G401.6 (cell line): ENCODE measurements at regions not wholly inside any gene's neighbourhood (a gene's known extent, or its start where the extent isn't known, plus 50 kb on each side); places are given as distances from the start of the nearest gene placed in this dataset.
"Not testable (repeated sequence)": the region's sequence is repeated elsewhere in the genome, so short reads cannot be mapped to it uniquely, and the experiment has no call there.

Experiments used
- FAIRE-seq: peaks from 2 replicates; lab custom pipeline; 2012; peaks lifted over from hg19 to GRCh38; lab: Jason Lieb, UNC

DNA sequence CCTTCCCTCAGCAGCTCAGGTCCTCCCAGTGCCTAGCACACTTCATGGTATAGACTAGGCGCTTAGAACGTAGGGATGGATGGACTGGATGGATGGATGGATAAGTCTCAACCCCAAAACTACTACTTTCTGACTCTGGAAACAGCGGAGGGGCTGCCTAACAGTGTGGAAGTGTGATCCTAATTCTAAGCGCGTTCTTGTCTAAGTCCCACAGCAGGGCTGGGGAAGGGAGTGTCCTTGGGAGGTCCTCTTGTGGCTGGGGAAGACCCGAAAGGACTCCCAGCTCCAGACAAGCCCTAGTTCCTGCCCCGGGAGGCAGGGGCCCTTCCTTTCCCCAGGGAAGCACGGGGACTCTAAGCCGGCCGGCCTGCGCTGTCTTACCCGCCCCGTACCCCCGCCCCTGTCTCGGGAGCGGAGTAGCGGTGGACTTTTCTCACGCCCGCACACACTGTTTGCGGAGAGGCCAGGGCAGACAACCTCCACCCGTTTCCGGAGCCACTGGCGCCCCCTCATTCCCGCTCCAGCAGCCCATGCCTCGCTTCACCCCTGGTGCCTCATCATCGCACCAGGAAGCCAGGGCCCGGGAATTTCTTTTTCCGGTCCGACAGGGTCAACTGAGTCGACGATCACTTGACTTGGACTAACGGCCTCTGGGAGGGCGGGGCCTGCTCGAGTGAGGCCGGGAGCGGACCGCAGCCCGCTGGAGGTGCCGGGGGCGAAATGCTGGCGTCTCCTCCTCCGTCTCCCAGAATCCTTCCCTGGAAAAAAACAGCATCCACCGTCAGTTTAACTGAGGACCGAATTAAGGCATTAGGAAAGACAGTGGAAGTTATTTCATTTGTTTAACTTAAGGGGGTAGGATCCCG lies 133.3 kb downstream of the TBC1D2B start:
- peak; percentile 64 for FAIRE-seq

DNA sequence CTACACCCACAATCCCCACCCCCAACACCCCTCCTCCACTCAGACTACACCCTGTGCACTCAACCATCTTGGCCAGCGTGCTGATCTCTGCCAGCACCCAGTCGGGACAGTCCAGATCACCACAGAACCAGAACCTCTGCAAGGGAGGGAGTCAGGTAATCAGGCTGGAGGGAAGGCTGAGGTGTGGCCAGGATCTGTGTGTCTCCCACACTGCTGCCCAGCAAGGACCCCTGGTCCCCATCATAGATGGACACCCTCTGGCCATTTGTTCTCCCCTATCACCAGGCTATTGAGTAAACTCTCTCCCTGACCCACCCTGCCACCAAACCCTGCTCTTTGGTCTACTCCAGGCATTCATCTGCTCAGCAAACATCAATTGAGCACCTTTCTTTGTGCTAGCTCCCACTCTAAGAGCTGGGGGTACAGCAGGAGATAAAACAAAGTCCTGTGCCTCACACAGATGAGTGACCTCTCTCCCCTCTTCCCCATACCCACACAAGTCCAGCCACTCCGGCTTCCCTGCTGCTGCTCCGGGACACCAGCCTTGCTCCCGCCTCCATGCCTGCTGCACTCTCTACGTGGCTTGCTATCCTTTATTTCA lies 134.8 kb downstream of the TBC1D2B start:
- no peak for FAIRE-seq

DNA sequence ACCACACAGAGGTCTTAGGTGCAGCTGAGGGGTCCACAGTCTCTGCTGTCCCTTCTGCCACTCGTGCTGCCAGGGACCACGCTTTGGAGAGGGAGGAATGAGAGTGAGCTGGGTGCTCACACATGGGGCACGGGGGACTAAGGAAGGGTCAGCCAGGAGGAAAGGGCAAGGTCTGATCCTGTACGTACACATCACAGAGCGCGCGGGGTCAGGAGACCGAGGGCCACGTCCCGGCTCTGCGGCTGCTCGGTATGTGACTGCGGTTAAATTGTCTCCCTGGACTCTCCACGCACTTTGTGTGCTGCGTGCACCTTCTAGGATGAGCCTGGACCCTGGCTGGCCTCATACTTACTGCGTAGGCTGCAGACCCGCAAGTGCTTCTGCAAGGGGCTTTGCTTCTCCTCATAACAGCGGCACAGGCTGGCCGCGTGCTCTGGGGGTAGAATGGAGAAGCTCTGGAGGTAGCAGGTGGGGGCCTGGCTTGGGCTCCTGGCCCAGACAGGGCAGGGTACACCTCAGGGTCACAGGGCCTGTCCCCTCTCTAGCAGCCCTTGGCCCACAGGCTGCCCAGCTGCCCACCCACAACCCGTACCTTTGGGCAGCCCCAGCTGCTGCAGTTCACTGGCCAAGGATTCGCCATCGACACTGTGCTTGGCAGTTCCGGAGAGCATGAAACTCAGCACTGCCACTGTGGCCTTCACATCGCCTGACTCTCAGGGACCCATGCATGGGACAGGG lies 136.3 kb downstream of the TBC1D2B start:
- not testable (repeated sequence) for FAIRE-seq

DNA sequence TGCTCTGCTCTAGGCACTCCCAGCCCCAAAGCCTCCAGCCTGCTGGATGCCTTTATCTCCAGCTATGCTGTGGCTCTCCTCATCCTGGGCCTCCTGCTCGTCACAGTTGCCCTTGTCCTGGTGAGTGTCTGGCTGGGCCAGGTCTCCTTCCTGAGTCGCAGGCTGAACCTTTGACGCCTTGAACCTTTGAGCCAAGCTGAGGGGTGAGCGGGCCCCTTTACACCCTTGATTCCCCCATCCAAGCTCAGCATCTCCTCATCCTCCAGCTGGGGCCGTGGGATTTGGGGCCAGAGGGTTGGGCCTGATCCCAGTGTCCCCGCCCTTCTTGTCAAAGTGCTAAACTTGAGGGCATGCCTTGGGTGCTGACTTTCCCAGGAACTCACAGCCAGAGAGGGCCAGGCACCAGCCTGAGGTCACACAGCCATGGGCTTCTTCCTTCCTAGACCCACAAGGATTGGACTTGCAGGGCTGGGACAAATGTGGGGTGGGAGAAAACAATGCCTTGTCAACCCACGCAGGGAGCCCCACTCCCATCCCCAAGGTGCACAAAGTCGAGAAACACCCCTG lies 137.0 kb downstream of the TBC1D2B start:
- FAIRE-seq: no peak

DNA sequence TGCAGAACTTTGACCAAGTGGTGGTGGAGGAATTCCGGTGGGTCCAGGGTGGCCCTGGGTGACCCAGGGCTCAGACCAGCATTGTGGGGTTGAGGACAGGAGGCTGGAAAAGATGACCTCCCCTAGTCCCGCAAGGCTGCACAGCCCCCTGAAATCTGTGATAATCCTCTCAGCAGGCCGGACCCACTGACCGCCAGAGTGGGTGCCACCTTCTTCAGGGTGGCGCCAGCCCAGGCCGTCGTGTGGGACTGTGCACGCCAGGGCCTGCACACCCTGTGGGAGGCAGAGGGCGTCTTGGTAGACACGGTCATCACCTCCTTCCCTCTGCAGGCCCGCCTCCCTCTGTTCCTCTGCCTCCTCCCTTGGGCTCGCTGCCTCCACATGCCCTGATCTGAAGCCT lies 137.7 kb downstream of the TBC1D2B start:
- FAIRE-seq: no peak

DNA sequence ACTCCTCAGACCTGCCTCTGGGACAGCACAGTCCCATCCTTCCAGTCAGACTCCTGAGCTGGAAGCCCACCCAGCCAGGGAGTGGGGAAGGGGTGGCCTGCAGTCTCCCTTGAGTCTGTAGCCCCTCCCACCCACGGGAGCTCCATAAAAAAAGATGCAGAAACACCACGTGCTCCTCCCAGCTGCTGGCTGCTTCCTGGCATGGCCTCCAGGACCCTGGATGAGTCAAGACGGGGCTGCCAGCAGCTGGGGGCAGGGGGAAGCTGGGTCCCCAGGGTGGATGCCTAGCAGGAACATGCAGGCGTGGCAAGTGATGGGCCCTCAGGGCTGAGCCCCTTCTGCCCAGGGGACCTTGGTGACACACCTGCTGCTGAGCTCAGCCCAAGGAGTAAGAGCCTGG lies 138.5 kb downstream of the TBC1D2B start:
- FAIRE-seq: not testable (repeated sequence)

DNA sequence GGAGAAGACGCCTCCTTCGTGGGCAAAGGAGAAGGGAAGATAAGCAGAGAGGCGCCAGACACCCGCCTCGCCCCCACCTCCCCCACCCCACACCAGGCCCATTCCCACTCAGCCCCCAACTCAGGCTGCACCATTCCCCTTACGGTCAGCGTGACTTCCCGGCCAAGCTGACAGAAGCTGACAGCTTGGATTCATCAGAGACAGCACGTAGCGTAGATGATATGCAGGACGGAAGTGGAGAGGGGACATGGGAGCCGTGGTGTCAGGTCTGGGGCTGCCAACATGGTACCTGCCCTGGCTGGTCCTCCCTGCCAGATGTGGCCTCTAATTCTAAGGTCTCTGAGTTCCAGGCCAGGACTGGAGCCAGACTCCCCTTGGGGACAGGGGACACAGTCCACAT lies 139.0 kb downstream of the TBC1D2B start:
- not testable (repeated sequence) for FAIRE-seq

DNA sequence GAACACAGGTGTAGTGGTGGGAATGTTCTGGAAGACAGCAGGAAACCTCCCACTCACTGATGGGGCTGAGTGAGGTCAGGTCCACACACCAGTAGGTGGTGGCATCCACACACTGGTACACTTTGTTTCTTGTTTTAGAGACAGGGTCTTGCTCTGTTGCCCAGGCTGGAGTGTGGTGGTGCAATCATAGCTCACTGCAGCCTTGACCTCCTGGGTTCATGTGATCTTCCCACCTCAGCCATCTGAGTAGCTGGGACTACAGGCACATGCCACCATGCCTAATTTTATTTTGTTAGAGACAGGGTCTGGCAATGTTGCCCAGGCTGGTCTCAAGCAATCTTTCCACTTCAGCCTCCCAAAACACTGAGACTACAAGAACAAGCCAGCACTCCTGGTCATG lies 140.9 kb downstream of the TBC1D2B start:
- not testable (repeated sequence) for FAIRE-seq

DNA sequence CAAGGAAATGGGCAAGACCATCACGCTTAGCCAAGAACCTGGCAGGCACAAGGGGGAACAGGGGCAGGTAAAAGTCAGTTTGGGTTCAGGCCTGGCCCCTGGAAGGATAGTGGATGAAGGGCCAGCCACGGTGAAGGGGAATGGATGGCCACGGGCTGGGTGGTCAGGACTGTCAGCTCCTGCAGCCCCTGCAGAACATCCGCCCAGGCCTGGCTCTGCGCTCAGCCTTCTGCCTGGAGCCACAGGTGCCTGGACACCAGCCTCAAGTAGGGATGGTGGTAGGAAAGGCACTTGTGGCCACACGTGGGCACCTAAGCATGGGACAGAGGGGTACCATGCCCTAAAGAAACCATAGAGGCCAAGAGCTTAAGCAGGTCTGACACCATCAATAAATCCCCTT lies 143.0 kb downstream of the TBC1D2B start:
- not testable (repeated sequence) for FAIRE-seq

DNA sequence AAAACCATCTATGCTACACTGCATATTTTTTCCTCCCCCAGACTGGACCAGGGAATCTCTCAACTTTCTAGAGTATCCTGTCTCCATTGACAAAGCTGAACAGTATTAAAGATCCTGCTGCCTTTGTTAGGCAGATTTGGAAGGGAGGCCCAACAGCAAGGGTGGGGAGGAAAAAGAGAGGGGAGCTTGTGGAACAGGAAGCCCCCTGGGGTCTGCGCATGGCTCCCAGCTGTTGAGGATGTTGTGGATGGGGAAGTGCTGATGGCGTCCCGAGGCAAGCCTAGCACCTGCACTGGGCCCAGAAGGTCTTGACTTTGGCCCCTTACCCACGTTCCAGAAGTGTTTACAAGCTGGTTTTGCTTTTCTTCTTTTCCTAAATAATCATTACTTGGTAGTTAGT lies 146.6 kb downstream of the TBC1D2B start:
- FAIRE-seq: not testable (repeated sequence)

DNA sequence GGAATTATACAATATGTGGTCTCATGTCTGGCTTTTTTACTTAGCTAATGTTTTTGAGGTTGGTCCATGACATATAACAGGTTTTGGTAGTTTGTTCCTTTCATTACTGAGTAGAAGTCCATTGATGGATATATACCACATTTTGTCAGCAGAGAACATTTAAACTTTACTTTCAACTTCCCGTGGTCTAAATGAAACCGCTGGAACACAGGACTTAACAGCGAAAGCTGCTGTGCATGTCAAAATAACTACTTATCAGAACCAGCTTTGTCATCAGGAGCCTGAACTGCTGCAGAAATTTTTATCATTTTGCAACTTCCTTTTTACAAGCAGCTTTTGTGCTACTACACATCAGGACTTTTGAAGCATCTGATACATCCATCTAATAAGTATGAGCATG lies 147.0 kb downstream of the TBC1D2B start:
- FAIRE-seq: not testable (repeated sequence)

DNA sequence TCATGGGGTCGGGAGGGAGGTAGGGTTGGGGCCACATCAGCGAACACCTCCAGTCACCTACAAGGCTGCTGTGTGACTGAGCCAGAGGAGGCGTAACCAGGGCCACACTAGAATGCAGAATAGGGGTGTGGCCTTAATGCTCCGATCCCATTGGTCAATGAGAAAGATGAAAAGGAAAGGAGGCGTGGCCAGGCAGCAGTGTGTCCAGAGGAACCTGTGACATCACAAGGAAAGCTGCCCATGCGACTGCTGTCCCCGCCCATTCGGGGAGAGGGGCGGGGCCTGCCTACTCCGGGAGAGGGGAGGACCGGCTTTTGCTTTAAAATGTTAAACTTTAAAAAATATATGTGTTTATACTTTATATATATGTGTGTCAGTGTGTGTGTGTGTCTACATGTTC lies 150.7 kb downstream of the TBC1D2B start:
- FAIRE-seq: not testable (repeated sequence)

DNA sequence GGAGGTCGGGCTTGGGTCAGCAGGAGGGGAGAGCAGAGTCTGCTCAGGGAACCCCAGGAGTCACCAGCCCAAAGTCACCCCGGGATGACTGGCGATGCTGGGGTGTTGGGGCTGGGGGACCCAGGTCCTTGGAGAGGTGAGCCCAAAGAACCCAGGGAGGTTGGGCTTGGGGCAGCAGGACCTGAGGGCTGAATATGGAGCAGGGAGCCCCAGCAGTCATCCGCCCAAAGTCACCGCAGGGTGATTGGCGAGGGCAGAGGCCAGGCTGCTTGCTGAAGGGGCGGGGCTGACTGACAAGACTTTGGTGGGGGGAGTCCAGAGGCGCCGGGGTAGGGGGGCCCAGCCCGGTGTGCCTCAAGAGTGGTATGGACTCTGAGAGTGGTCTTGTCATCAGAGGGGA lies 151.2 kb downstream of the TBC1D2B start:
- FAIRE-seq: not testable (repeated sequence)

DNA sequence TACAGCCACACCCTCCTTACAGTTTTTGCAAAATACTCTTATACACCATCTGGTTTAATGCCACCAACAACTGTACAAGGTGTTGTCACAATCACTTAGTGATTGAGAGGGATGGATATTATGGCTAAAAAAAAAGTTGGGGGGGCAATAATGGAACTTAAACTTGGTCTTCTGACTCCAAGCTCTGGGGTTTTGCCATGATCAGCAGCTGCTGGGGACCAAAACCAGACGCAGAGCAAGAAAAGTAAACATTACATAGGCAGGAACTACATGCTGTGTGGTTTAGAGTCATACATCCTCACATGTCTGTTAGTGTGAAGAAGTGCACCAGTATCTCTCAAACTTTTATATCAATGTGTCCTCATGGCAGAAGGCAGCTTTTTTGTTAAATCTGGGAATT lies 152.4 kb downstream of the TBC1D2B start:
- FAIRE-seq: not testable (repeated sequence)

DNA sequence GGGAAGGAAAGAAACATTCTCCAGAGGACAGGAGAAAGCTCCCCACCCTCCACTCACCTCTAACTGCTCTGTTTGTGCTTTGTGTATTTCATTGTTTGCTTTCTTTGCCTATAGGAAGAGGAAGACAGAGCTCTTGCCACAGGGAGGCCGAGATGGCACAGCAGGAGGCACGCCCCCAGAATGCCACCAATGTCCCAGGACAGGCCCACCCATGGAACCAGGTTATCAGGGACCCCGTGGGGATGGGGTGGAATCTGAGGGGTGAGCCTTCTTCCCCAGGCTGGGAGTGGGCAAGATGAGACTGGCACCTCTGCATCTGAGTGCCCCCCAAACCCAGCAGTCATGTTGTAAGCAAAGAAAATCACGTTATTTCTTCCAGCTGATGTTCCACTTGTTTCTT lies 155.8 kb downstream of the TBC1D2B start:
- no peak for FAIRE-seq

DNA sequence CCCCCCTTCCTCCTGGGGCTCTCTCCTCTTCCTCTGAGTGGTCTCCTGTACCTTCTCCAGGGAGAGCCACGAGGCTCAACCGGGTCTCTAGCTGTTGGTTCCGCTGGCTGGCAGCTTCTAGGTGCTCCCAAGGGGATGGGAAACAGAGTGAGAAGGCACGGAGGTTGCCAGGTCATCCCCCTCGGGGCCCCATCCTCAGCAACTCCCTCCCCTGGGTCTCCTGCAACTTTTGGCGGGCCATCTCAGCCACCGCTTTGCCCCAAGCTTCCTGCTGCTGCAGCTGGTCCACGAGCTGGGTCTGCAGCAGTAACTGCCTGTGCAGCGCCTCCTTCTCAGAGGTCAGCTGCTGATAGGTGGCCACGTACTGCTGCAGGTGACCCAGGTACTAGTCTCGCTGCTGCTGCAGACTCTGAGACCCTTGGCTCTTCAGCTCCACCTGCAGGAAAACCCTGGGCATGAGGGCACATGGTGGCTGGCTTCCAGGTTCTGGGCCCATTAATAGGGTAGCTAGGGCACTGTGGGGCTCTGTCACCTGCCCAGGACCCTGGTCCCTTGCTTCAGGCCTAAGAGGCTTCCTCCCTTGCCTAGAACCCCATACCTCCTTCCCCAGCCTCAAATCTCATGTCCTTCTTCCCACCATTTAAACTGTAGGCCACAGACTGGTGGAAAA lies 160.4 kb downstream of the TBC1D2B start:
- not testable (repeated sequence) for FAIRE-seq

DNA sequence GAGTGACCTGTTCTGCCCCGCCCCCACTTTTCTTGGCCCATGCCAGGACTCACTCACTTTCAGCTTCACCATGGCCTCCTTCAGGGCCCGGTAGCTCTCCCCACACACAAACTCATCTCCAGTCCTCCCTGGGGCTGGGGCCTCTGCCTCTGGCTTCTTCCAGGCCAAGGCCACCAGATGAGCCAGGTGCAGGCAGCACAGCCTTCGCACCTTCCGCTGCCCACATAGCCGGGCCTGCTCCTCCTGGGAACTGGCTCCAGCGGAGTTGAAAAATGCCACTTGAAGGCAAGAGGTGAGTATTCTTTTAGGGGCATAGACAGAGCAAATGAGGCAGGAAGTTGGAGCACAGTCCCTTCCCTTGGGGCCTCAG lies 161.6 kb downstream of the TBC1D2B start:
- FAIRE-seq: not testable (repeated sequence)

DNA sequence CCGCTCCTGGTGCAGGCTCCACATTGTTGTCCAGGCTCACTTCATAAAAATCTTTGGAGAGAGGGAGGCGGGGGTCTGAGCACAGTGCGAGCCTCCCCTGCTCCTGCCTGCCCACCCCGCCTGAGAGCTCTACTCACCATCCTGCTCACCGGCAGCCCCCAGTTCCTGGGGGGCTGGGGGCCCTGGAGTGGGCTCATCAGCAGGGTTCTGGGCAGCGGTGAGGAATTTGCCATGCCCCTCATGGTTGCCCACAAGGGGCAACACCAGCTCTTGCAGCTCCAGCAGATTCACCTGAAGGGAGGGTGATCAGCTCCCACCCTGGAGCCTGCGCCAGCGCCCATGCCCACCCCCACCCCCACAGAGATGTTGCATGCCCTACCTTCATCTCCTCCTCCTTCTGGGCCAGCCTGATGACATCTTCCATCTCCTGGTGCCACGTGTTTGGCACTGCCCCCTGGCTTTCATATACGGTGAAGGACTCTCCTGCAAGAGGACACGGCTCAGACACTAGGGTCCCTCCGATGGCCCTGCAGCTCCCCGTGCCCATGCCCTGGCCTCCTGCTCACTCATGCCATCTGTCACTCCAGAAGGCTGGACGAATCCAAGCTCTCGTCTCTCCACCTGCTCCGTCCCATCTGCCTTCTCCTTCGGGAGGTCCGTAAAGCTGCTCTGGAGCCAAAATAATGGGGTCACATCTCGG lies 162.1 kb downstream of the TBC1D2B start:
- FAIRE-seq: no peak

DNA sequence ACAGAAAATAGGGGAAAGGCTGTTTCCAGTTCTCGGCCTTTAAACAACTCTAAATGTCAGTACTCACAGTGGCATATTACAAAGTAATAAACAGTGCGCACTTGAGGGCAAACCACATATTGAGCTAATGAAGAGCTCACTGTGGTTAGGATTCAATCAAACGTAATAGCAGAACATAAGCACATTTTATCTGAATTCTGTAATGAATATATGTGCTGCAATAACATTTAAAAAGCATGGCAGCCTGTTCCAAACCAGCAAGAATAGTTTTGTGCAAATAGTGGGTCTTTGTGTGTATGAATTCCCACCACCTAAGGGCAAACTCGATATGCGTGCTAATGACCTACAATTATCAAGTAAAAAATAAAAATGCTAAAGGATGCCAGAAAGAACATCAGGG lies 163.0 kb downstream of the TBC1D2B start:
- FAIRE-seq: not testable (repeated sequence)

DNA sequence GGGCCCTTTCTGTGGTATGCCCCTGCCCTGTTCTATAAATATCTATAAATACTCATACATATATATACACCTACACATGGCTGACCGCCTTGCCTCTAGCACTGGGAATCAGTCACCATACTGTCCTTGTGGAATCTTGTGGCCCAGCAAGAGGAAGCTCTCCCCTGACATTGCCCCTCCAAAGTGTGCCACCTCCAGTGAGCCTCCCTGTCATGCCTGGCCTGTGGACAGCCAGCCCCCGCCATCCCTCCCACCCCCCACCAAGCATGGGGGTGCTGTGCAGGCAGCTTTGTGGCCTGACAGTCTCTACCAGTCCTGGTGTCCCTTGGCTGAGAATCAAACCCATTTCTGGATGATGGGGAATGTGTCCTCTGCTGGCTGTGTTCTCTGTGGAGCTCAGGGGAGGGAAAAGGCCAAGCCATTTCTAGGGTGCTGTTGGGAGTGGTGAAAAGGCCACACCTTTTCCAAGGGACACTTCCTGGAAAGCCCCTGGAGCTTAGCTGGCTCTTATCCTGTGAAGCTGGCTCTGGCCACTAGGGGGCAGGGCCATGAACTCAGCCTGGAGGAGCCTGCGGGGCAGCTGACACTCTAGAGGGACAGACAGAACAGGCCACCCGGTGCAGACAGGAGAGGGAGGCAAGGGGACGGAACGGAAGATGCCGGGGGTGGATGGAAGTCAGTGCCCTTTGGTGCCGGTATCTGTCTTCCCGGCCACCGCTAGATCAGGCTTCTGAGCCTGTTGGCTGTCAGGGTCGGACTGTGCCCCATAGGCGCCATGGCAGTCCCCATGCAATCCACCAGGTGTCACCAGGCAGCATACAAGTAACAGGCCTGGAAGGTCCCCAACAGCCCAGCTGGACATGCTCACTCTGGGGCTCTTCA lies 167.2 kb downstream of the TBC1D2B start:
- FAIRE-seq: not testable (repeated sequence)
